ENCODE measurements at regions not wholly inside any gene's neighbourhood (a gene's known extent, or its start where the extent isn't known, plus 50 kb on each side); places are given as distances from the start of the nearest gene placed in this dataset.

GRCh38 chr4:163595580-163595979, 101.1 kb downstream of the TMA16 start:
- no peak for TF ChIP-seq CTCF (conservative IDR thresholded peaks at IDR 0.05; ENCODE audit: low read depth, low read length)
- no peak overlapping the region for H3K4me3 ChIP-seq (ENCODE audit: low read depth, low read length)
- DNase-seq (ENCODE audit: low read depth) = no peak

DNA sequence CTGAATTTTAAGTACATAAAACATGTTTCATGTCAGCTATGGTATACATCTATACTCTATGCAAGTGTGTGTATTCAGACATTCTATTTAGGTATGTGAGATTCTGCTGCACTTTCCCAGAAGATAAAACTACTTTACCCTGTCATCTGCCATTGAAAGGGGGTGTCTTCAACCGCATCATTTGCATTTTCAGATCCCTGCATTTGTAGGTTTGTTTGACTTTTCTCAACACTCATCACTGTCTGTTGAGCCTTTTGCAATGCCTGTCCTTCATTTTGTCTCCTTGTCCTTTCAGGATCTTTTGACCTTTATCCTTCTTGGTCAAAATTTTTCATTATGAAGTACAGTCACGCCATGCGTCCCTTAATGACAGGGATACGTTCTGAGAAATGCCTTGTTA, 103.5 kb downstream of the TMA16 start:
- no peak overlapping the region for H3K4me3 ChIP-seq (ENCODE audit: low read depth, low read length)
- no peak for TF ChIP-seq CTCF (conservative IDR thresholded peaks at IDR 0.05; ENCODE audit: low read depth, low read length)
- DNase-seq (ENCODE audit: low read depth) = no peak

- TF ChIP-seq CTCF (conservative IDR thresholded peaks at IDR 0.05; ENCODE audit: low read depth, low read length) = no peak
- H3K4me3 ChIP-seq (ENCODE audit: low read depth, low read length) = no peak overlapping the region
- no peak for DNase-seq (ENCODE audit: low read depth)
Measured at GRCh38 chr4:163598489-163598888, 104.0 kb downstream of the TMA16 start.

DNA sequence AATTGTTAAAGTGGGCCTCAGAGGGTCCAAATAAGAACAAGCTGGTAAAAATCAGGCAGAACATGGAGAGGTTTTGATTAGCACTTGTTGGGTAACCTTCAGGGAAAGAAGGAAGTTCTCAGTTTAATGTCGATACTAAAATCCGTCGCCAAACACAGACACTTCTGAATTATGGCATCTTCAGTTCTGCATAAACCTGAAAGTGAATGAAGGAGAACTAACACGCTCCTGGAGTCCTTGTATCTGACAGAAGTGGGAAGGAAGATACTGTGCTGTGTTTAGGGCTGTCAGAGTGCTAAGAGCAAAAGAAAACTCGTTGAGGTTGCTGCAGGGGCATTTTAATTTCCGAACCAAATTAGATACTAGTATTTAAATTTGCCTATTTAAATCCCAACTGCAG, 106.2 kb downstream of the TMA16 start:
- TF ChIP-seq CTCF (conservative IDR thresholded peaks at IDR 0.05; ENCODE audit: low read depth, low read length) = no peak
- no peak overlapping the region for H3K4me3 ChIP-seq (ENCODE audit: low read depth, low read length)
- no peak for DNase-seq (ENCODE audit: low read depth)

DNA sequence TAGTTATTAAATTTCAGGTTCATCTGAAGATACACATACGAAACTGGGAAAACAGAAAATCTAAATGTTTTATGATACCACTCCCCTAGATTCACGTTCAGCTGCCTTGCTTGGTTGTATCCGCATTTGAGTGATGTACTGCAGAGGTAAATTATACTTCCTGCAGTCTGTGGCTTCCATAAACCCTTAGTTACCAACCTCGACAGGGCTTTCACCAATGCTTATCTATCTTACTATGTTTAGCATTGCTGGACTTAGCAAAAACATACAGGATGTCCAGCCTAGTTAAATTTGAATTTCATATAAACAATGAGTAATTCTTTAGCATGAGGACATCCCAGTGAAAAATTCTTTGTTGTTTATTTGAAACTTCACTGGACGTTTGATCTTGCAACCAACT, 108.8 kb downstream of the TMA16 start:
- TF ChIP-seq CTCF (conservative IDR thresholded peaks at IDR 0.05; ENCODE audit: low read depth, low read length) = no peak
- no peak overlapping the region for H3K4me3 ChIP-seq (ENCODE audit: low read depth, low read length)
- no peak for DNase-seq (ENCODE audit: low read depth)

GRCh38 chr4:163606896-163607691, 112.6 kb downstream of the TMA16 start:
- TF ChIP-seq CTCF (conservative IDR thresholded peaks at IDR 0.05; ENCODE audit: low read depth, low read length) = no peak
- no peak for DNase-seq (ENCODE audit: low read depth)
- H3K4me3 ChIP-seq (ENCODE audit: low read depth, low read length) = no peak overlapping the region

DNA sequence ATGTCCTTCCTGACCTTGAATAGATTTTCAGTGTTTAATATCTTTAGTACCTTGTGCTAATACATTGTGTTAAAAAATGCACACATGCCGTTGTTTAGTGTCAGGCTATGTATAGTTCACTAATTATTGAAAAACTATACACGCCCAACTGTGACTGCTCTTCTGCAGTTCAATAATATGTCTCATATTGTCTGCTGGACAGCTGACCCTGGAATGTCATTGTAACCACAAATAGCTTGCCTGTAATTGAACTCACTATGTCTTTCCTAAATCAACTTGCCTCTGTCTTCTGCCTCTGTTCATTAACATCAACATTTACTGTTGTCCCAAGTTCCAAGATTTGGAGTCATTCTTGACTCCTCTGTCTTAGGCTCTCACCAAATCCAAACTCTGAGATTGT, 114.5 kb downstream of the TMA16 start:
- no peak for DNase-seq (ENCODE audit: low read depth)
- TF ChIP-seq CTCF (conservative IDR thresholded peaks at IDR 0.05; ENCODE audit: low read depth, low read length) = no peak
- H3K4me3 ChIP-seq (ENCODE audit: low read depth, low read length) = no peak overlapping the region
